CD4-positive, CD25-positive, alpha-beta regulatory T cell (primary cell): ENCODE measurements at regions not wholly inside any gene's neighbourhood (a gene's known extent, or its start where the extent isn't known, plus 50 kb on each side); places are given as distances from the start of the nearest gene placed in this dataset.

ENCODE experiments used
- ATAC-seq, 2 donors: fragments of 150-1000 bp; cut with Tn5 transposase; one replicate each; pipeline ENCODE4 v1.10.0; 2021; ENCODE audit warnings: low read depth in 2 of 2, moderate number of reproducible peaks in 2 of 2, moderate library complexity in 1 of 2
- DNase-seq, 3 donors: peaks; one replicate each; pipeline versions ENCODE4 v3.0.0 to v3.0.0-alpha.2; 2012 to 2022; ENCODE audit warnings: mixed read lengths in 1 of 3
- H3K27ac ChIP-seq: one replicate; pipeline ENCODE4 v1.7.0; 2013; ENCODE audit warnings: mild to moderate bottlenecking, low read length; ENCODE audit not compliant: insufficient read depth, poor library complexity, severe bottlenecking
- H3K27me3 ChIP-seq: one replicate; pipeline ENCODE4 v1.7.0; 2013; ENCODE audit warnings: low read length; ENCODE audit not compliant: control insufficient read depth, insufficient read depth
- H3K36me3 ChIP-seq: one replicate; pipeline ENCODE4 v1.7.0; 2013; ENCODE audit warnings: mild to moderate bottlenecking, low read length, moderate library complexity; ENCODE audit not compliant: control insufficient read depth, insufficient read depth
- H3K4me1 ChIP-seq: 2 replicates; pipeline ENCODE4 v1.7.0; 2013; ENCODE audit warnings: mild to moderate bottlenecking, low read length; ENCODE audit not compliant: insufficient read depth, control insufficient read depth, poor library complexity, severe bottlenecking
- H3K4me3 ChIP-seq: one replicate; pipeline ENCODE4 v1.7.0; 2013; ENCODE audit warnings: low read depth, mild to moderate bottlenecking, low read length, moderate library complexity
- H3K9me3 ChIP-seq, 2 experiments: 1 replicate in 1 of 2; 2 replicates in 1 of 2; pipeline ENCODE4 v1.7.0; 2013; ENCODE audit warnings: low read length in 2 of 2, mild to moderate bottlenecking in 1 of 2, moderate library complexity in 1 of 2; ENCODE audit not compliant: control insufficient read depth in 2 of 2
- H3K27ac Mint-ChIP-seq, 3 donors: one replicate each; pipeline ENCODE4 v1.8.0; 2020 to 2022; ENCODE audit warnings: mild to moderate bottlenecking in 3 of 3, mixed read lengths in 3 of 3, moderate library complexity in 2 of 3
- H3K27me3 Mint-ChIP-seq: one replicate; pipeline ENCODE4 v1.8.0; 2022; ENCODE audit warnings: mild to moderate bottlenecking, mixed read lengths
- H3K36me3 Mint-ChIP-seq: one replicate; pipeline ENCODE4 v1.8.0; 2020; ENCODE audit warnings: mixed read lengths
- H3K4me1 Mint-ChIP-seq, 4 donors: one replicate each; pipeline ENCODE4 v1.8.0; 2020 to 2022; ENCODE audit warnings: mixed read lengths in 4 of 4, mild to moderate bottlenecking in 1 of 4
- H3K4me3 Mint-ChIP-seq, 4 donors: one replicate each; pipeline ENCODE4 v1.8.0; 2020 to 2022; ENCODE audit warnings: mild to moderate bottlenecking in 4 of 4, mixed read lengths in 4 of 4, moderate library complexity in 3 of 4
- H3K9me3 Mint-ChIP-seq, 7 donors: one replicate each; pipeline ENCODE4 v1.8.0; 2020 to 2022; ENCODE audit warnings: mixed read lengths in 7 of 7, mild to moderate bottlenecking in 3 of 7, moderate library complexity in 2 of 7

GRCh38 chr3:139104062-139104461, 59.4 kb upstream of the PRR23C start:
- no peaks in the 10 kb centered on the region for H3K4me1 Mint-ChIP-seq
- Histone ChIP-seq H3K4me3 (no peak overlapping the region), H3K9me3 (no peaks in the 10 kb centered on the region), H3K27me3 (no peaks in the 10 kb centered on the region), H3K27ac (no peak overlapping the region), H3K36me3 (no peaks in the 10 kb centered on the region), H3K4me1 (no peaks in the 10 kb centered on the region)
- H3K9me3 Mint-ChIP-seq: peaks cover 0 to 2% (median 0%) of the 10 kb centered on the region in 7 donors
- no peaks in the 10 kb centered on the region for H3K36me3 Mint-ChIP-seq
- no peak for ATAC-seq
- peaks cover 21% of the 10 kb centered on the region for H3K27me3 Mint-ChIP-seq
- no peak overlapping the region for H3K4me3 Mint-ChIP-seq
- no peak overlapping the region for H3K27ac Mint-ChIP-seq
- no peak for DNase-seq

DNA sequence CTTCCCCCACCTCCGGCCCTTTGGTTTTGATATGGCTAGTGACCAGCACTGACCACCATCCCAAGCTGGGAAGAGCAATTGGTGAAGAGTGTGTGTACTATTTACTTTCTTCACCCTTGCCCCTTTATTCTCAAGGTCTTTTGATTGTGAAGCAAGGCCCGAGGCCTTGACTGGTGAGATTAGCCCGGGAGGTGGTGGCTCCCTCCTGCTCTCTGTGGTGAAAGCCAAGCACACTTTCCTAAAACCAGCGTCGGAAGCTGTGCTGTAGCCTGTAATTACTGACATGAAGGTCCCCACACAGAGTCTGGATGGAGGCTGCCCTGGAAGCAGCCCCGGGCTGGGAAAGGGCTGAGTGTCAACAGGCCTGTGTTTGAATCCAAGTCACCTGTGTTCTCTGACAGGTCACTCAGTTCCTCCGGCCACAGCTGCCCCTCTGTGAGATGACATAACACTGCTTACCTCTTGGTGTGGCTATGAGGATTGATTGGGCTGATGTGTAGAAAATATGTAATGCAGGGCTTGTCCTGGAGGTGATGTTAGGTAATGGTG, 60.5 kb upstream of the PRR23C start:
- Mint-ChIP-seq H3K4me1 (no peaks in the 10 kb centered on the region), H3K27ac (no peak overlapping the region), H3K9me3 (peaks cover 0 to 2% (median 0%) of the 10 kb centered on the region in 7 donors), H3K27me3 (peaks cover 13% of the 10 kb centered on the region), H3K36me3 (no peaks in the 10 kb centered on the region), H3K4me3 (no peak overlapping the region)
- Histone ChIP-seq H3K36me3 (no peaks in the 10 kb centered on the region), H3K4me3 (no peak overlapping the region), H3K4me1 (no peaks in the 10 kb centered on the region), H3K9me3 (no peaks in the 10 kb centered on the region), H3K27ac (no peak overlapping the region), H3K27me3 (no peaks in the 10 kb centered on the region)
- no peak for DNase-seq
- no peak for ATAC-seq

DNA sequence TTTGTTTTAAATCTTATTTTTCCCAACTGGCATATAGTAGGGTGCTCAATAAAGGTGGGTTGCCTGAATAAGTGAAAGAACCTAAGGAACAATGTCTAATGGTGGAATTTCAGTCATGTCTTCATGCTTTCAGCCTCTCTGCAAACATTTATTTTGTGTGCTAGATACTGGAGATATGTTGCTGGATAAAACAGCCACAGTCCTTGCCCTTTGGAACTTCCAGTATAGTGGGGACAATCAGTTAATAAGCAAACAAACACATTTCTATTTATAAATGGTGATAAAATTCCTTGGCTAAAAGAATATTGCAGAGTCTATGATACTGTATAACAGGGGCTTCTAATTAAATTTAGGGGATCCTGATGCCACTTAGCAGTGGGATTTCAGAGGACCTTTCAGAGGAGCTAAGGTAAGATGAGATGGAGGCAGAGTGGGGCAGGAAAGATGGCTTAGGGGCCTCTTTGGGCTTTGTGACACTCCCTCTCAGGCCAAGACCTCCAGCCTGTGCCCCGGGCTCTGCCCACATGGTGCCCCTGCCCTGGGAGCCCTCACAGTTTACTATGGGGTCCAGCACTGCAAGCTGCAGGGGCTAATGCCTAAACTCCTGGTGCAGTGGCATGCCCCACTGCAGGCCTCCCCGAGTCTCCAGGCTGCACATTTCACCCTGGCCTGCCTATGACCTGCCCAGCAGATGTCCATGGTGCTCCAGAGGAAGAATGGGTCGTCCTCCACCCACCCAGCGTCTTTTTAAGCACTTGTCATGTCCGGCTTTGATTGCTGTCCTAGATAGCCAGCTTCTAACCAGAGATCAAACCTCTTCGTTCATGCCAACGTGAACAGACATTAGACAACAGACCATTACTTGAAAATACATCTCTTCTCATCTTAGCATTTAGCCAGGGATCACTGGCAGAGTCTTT, 61.6 kb upstream of the PRR23C start:
- Mint-ChIP-seq H3K4me1 (no peaks in the 10 kb centered on the region), H3K27me3 (peaks cover 13% of the 10 kb centered on the region), H3K9me3 (peaks cover 0 to 2% (median 0%) of the 10 kb centered on the region in 7 donors), H3K36me3 (no peaks in the 10 kb centered on the region), H3K4me3 (no peak overlapping the region), H3K27ac (no peak overlapping the region)
- H3K27ac ChIP-seq: no peak overlapping the region
- no peaks in the 10 kb centered on the region for H3K27me3 ChIP-seq
- no peak for DNase-seq
- no peaks in the 10 kb centered on the region for H3K4me1 ChIP-seq
- no peak for ATAC-seq
- no peaks in the 10 kb centered on the region for H3K36me3 ChIP-seq
- no peaks in the 10 kb centered on the region for H3K9me3 ChIP-seq
- no peak overlapping the region for H3K4me3 ChIP-seq

- Histone ChIP-seq H3K27me3 (no peaks in the 10 kb centered on the region), H3K4me1 (no peaks in the 10 kb centered on the region), H3K36me3 (no peaks in the 10 kb centered on the region), H3K4me3 (no peak overlapping the region), H3K9me3 (no peaks in the 10 kb centered on the region), H3K27ac (no peak overlapping the region)
- no peak overlapping the region for H3K27ac Mint-ChIP-seq
- no peaks in the 10 kb centered on the region for H3K9me3 Mint-ChIP-seq
- H3K36me3 Mint-ChIP-seq: no peaks in the 10 kb centered on the region
- no peak for ATAC-seq
- H3K27me3 Mint-ChIP-seq: peaks cover 8% of the 10 kb centered on the region
- no peak for DNase-seq
- H3K4me3 Mint-ChIP-seq: no peak overlapping the region
- H3K4me1 Mint-ChIP-seq: peaks cover 0 to 4% (median 0%) of the 10 kb centered on the region in 4 donors
These were observed 62.9 kb upstream of the PRR23C start for GRCh38 chr3:139107424-139108252.

- no peaks in the 10 kb centered on the region for H3K36me3 Mint-ChIP-seq
- H3K4me1 Mint-ChIP-seq: peaks cover 0 to 4% (median 0%) of the 10 kb centered on the region in 4 donors
- no peaks in the 10 kb centered on the region for H3K9me3 ChIP-seq
- ATAC-seq (no peak), DNase-seq (no peak)
- no peak overlapping the region for H3K27ac Mint-ChIP-seq
- H3K27ac ChIP-seq: no peak overlapping the region
- H3K4me1 ChIP-seq: no peaks in the 10 kb centered on the region
- no peaks in the 10 kb centered on the region for H3K9me3 Mint-ChIP-seq
- H3K27me3 ChIP-seq: no peaks in the 10 kb centered on the region
- H3K4me3 ChIP-seq: no peak overlapping the region
- peaks cover 8% of the 10 kb centered on the region for H3K27me3 Mint-ChIP-seq
- no peaks in the 10 kb centered on the region for H3K36me3 ChIP-seq
- H3K4me3 Mint-ChIP-seq: no peak overlapping the region
These were observed 63.7 kb upstream of the PRR23C start for GRCh38 chr3:139108253-139108969.

- Mint-ChIP-seq H3K4me1 (peaks cover 0 to 4% (median 0%) of the 10 kb centered on the region in 4 donors), H3K9me3 (no peaks in the 10 kb centered on the region), H3K27me3 (peaks cover 8% of the 10 kb centered on the region), H3K4me3 (no peak overlapping the region), H3K27ac (no peak overlapping the region), H3K36me3 (no peaks in the 10 kb centered on the region)
- Histone ChIP-seq H3K27ac (no peak overlapping the region), H3K4me3 (no peak overlapping the region), H3K4me1 (no peaks in the 10 kb centered on the region), H3K9me3 (no peaks in the 10 kb centered on the region), H3K36me3 (no peaks in the 10 kb centered on the region), H3K27me3 (no peaks in the 10 kb centered on the region)
- no peak for DNase-seq
- no peak for ATAC-seq
These were observed 64.6 kb upstream of the PRR23C start for GRCh38 chr3:139109271-139109670.

DNA sequence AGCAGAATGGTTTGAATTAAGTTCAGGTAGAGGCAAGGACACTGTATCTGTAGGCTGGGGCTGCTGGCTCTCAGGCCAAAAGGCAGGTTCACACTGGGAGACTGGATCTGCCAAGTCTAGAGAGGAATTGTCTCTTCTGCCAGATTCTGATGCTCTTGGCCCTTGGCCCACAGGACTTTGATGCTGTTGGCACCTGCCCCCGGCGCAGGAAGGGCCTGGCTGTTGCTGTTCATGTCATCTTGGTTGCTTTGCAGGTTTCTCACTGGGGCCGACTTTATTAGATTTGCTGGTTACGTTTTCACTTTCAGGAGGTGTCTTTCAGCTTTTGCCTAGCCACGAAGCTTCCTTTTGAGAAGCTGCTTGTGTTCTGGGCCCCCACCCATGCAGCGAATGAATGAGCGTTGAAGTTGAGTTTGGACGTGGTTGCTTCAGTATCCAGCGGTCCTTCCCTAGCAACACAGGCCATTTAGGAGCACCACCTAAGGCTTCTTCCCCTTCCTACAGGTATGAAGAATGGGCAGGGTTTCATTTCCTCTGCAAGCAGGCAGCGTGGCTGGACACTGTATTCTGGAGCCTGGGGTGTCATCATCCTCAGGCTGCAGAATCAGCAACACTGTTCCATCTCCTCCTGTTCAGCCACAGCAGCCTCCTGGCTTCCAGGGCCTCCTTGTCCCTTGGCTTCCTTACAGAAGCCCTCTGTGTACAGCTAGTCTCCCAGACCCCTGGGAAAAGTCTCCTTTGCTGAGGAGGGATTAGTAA, 65.6 kb upstream of the PRR23C start:
- no peaks in the 10 kb centered on the region for H3K9me3 Mint-ChIP-seq

More for the DNA sequence above, 65.6 kb upstream of the PRR23C start:
- Mint-ChIP-seq H3K27me3 (peaks cover 8% of the 10 kb centered on the region), H3K36me3 (no peaks in the 10 kb centered on the region), H3K27ac (no peak overlapping the region), H3K4me3 (no peak overlapping the region), H3K4me1 (peaks cover 0 to 4% (median 0%) of the 10 kb centered on the region in 4 donors)
- H3K9me3 ChIP-seq: no peaks in the 10 kb centered on the region
- DNase-seq: no peak
- no peaks in the 10 kb centered on the region for H3K4me1 ChIP-seq
- ATAC-seq: no peak
- H3K4me3 ChIP-seq: no peak overlapping the region
- no peak overlapping the region for H3K27ac ChIP-seq
- H3K27me3 ChIP-seq: no peaks in the 10 kb centered on the region
- H3K36me3 ChIP-seq: no peaks in the 10 kb centered on the region
